HUES64 (cell line): ENCODE measurements at regions not wholly inside any gene's neighbourhood (a gene's known extent, or its start where the extent isn't known, plus 50 kb on each side); places are given as distances from the start of the nearest gene placed in this dataset.

ENCODE experiments used
- H3K27ac ChIP-seq: 2 replicates; pipeline ENCODE4 v1.7.0; 2013; ENCODE audit warnings: low read depth, low read length, inconsistent platforms
- H3K27me3 ChIP-seq: 2 replicates; pipeline ENCODE4 v1.6.1; 2013; ENCODE audit warnings: mild to moderate bottlenecking, low read length; ENCODE audit not compliant: insufficient read depth
- H3K36me3 ChIP-seq: 2 replicates; pipeline ENCODE4 v1.6.1; 2013; ENCODE audit warnings: mild to moderate bottlenecking, low read length; ENCODE audit not compliant: insufficient read depth
- H3K4me1 ChIP-seq: 2 replicates; pipeline ENCODE4 v1.6.1; 2013; ENCODE audit warnings: mild to moderate bottlenecking, low read length, moderate library complexity; ENCODE audit not compliant: insufficient read depth
- H3K4me3 ChIP-seq: 2 replicates; pipeline ENCODE4 v1.5.1; 2013; ENCODE audit warnings: mild to moderate bottlenecking, low read length, moderate library complexity
- H3K9ac ChIP-seq: 2 replicates; pipeline ENCODE4 v1.6.1; 2013; ENCODE audit warnings: mild to moderate bottlenecking, low read depth, low read length
- H3K9me3 ChIP-seq: 2 replicates; pipeline ENCODE4 v1.6.1; 2013; ENCODE audit warnings: low read depth, low read length; ENCODE audit not compliant: insufficient read depth
- WGBS: fragments of 150-250, 120-280 bp; methylation state at CpG from one replicate; pipeline ENCODE4 v1.1.7; 2013; ENCODE audit warnings: missing lambda C conversion rate; 5-methylcytosine and 5-hydroxymethylcytosine counted together

DNA sequence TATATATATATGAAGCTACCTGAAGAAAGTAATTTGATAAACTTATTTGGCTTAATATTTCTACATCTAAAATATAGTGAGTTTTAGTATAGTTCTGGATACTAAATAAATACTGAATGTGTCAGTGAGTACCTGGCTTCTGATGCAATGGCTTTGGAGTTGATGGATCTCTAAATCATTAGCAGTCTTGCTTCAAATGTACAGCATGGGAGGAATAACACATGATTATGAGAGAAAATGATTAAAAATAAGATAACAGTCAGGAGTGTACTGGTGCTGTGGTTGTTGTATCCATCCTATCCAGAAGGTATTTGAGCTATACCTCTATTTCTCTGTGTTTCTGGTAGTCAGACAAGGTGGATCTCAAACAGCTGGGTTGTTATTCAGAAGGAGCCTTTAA, 641.3 kb downstream of the TRAM1L1 start:
- no peaks in the 10 kb centered on the region for H3K4me1 ChIP-seq
- no peak overlapping the region for H3K27ac ChIP-seq
- no peak overlapping the region for H3K9ac ChIP-seq
- H3K36me3 ChIP-seq: no peaks in the 10 kb centered on the region
- no peaks in the 10 kb centered on the region for H3K9me3 ChIP-seq
- H3K4me3 ChIP-seq: no peak overlapping the region
- no peaks in the 10 kb centered on the region for H3K27me3 ChIP-seq

DNA sequence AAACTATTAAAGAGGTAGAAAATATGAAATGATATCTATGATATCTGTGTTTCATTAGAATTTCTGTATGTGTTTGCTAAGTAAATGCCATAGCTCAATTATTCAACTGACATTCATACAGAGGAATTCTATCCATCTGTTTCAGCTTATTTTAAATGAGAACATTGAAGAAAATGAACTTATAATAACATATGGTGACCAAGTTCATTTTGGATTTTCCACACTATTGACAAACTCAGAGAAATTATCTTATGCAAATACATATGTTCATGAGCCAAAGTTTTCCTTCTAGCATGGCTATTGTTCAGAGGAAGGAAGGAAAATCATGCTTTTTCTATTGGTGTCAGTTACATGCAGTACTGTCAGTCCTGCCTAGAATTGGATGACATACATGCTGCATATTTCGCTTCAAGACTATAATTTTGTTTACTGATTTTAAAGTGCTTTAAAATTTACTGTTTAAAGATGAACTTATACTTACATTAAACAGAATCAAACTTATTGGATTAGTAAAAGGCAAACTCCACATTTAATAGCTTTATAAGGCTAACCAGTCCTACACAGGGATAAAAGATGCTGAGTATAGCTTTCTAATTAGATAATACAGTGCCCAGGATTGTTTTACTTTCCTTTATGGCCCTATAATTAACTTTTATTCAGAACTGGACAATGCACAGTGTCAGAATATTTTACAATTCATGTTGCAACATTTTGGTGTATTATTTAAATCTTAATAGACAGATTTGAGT, 646.2 kb downstream of the TRAM1L1 start:
- no peaks in the 10 kb centered on the region for H3K36me3 ChIP-seq
- no peaks in the 10 kb centered on the region for H3K27me3 ChIP-seq
- no CpG with 5 or more reads among the region's 1 CpG for WGBS
- no peak overlapping the region for H3K27ac ChIP-seq
- no peak overlapping the region for H3K4me3 ChIP-seq
- no peaks in the 10 kb centered on the region for H3K4me1 ChIP-seq
- no peak overlapping the region for H3K9ac ChIP-seq
- no peaks in the 10 kb centered on the region for H3K9me3 ChIP-seq

- H3K4me3 ChIP-seq: no peak overlapping the region
- no peaks in the 10 kb centered on the region for H3K9me3 ChIP-seq
- H3K9ac ChIP-seq: no peak overlapping the region
- no peak overlapping the region for H3K27ac ChIP-seq
- no peaks in the 10 kb centered on the region for H3K27me3 ChIP-seq
- no peaks in the 10 kb centered on the region for H3K4me1 ChIP-seq
- 100% methylated on average over 1 of the region's 2 CpGs for WGBS
- H3K36me3 ChIP-seq: no peaks in the 10 kb centered on the region
Observed at GRCh38 chr4:116438417-116438816, 647.0 kb downstream of the TRAM1L1 start.

GRCh38 chr4:116427666-116428065, 657.7 kb downstream of the TRAM1L1 start:
- no peaks in the 10 kb centered on the region for H3K27me3 ChIP-seq
- peaks cover 12% of the 10 kb centered on the region for H3K9me3 ChIP-seq
- WGBS: 91% methylated on average over 1 of the region's 1 CpG
- no peaks in the 10 kb centered on the region for H3K4me1 ChIP-seq
- H3K4me3 ChIP-seq: no peak overlapping the region
- no peak overlapping the region for H3K9ac ChIP-seq
- no peaks in the 10 kb centered on the region for H3K36me3 ChIP-seq
- no peak overlapping the region for H3K27ac ChIP-seq

- no peak overlapping the region for H3K4me3 ChIP-seq
- WGBS: 79% methylated on average over 1 of the region's 2 CpGs
- no peaks in the 10 kb centered on the region for H3K27me3 ChIP-seq
- H3K9me3 ChIP-seq: no peaks in the 10 kb centered on the region
- no peak overlapping the region for H3K9ac ChIP-seq
- no peak overlapping the region for H3K27ac ChIP-seq
- H3K4me1 ChIP-seq: no peaks in the 10 kb centered on the region
- H3K36me3 ChIP-seq: no peaks in the 10 kb centered on the region
Observed at GRCh38 chr4:116413222-116413621, 672.2 kb downstream of the TRAM1L1 start.

GRCh38 chr4:116401293-116401692, 684.1 kb downstream of the TRAM1L1 start:
- Histone ChIP-seq H3K4me1 (peaks cover 10% of the 10 kb centered on the region; the same call in 1 of the 2 replicates), H3K27ac (no peak overlapping the region), H3K27me3 (no peaks in the 10 kb centered on the region), H3K36me3 (no peaks in the 10 kb centered on the region), H3K4me3 (no peak overlapping the region), H3K9me3 (no peaks in the 10 kb centered on the region), H3K9ac (no peak overlapping the region)
- WGBS: 76% methylated on average over 4 of the region's 4 CpGs

DNA sequence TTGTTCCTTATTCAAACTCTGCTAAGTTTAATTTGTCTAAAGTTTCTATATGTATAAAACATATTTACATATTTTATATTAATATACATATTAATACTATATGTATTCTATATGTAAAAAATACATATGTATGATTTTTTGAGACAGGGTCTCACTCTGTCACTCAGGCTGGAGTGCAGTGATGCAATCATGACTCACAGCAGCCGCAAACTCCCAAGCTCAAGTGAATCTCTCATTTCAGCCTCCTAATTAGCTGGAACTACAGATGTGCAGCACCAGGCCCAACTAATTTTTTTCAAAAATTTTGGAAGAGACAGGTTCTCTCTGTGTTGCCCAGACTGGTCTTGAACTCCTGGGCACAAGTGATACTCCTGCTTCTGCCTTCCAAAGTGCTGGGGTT, 684.9 kb downstream of the TRAM1L1 start:
- no peaks in the 10 kb centered on the region for H3K9me3 ChIP-seq
- 94% methylated on average over 1 of the region's 1 CpG for WGBS

DNA sequence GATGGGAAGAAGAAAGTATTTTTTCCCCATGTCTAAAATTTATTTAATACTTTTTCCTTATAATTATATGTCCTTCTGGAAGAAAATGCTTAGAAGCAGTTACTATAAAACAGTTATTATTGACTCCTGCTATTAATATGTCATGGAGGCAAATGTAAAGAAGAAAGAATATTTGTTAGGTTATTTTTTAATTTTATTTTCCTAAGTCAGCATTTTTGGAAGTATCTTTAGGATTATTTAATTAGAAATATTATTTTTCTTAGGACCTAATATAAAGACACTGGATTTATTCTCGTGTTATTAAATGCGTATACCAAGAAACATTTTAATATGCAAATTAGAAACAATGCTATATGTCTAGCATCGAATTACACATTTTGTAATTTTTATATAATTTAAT, 687.7 kb downstream of the TRAM1L1 start:
- WGBS: no CpG with 5 or more reads among the region's 3 CpGs

More for the DNA sequence above, 684.9 kb downstream of the TRAM1L1 start:
- H3K9ac ChIP-seq: no peak overlapping the region
- H3K27ac ChIP-seq: no peak overlapping the region
- no peaks in the 10 kb centered on the region for H3K36me3 ChIP-seq
- H3K4me3 ChIP-seq: no peak overlapping the region
- no peaks in the 10 kb centered on the region for H3K27me3 ChIP-seq
- H3K4me1 ChIP-seq: peaks cover 10% of the 10 kb centered on the region; the same call in 1 of the 2 replicates

GRCh38 chr4:116397291-116397690, 688.1 kb downstream of the TRAM1L1 start:
- no peak overlapping the region for H3K9ac ChIP-seq
- no peak overlapping the region for H3K27ac ChIP-seq
- no peaks in the 10 kb centered on the region for H3K27me3 ChIP-seq
- H3K9me3 ChIP-seq: no peaks in the 10 kb centered on the region
- no peak overlapping the region for H3K4me3 ChIP-seq
- no peaks in the 10 kb centered on the region for H3K36me3 ChIP-seq
- H3K4me1 ChIP-seq: peaks cover 10% of the 10 kb centered on the region; the same call in 1 of the 2 replicates

More for the DNA sequence above, 687.7 kb downstream of the TRAM1L1 start:
- H3K4me1 ChIP-seq: peaks cover 10% of the 10 kb centered on the region; the same call in 1 of the 2 replicates
- no peaks in the 10 kb centered on the region for H3K9me3 ChIP-seq
- no peaks in the 10 kb centered on the region for H3K36me3 ChIP-seq
- no peaks in the 10 kb centered on the region for H3K27me3 ChIP-seq
- H3K4me3 ChIP-seq: no peak overlapping the region
- no peak overlapping the region for H3K27ac ChIP-seq
- no peak overlapping the region for H3K9ac ChIP-seq

DNA sequence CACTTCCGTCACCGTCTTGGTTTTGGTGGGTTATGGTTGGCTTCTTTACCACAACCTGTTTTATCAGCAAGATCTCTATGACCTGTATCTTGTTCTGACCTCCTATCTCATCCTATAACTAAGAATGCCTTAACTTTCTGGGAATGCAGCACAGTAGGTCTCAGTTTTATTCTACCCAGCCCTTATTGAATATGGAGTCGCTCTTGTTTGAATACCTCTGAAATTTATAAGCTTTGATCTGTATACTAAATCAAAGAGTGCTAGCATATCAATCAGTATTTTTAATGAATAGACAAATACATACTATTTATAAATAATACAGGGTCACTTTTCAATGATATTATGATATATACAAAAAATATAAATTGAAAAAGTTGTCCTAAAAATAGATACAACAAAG, 690.0 kb downstream of the TRAM1L1 start:
- Histone ChIP-seq H3K27ac (no peak overlapping the region), H3K4me3 (no peak overlapping the region), H3K36me3 (no peaks in the 10 kb centered on the region), H3K4me1 (peaks cover 10% of the 10 kb centered on the region; the same call in 1 of the 2 replicates), H3K27me3 (no peaks in the 10 kb centered on the region), H3K9ac (no peak overlapping the region), H3K9me3 (no peaks in the 10 kb centered on the region)
- WGBS: 100% methylated on average over 2 of the region's 3 CpGs

DNA sequence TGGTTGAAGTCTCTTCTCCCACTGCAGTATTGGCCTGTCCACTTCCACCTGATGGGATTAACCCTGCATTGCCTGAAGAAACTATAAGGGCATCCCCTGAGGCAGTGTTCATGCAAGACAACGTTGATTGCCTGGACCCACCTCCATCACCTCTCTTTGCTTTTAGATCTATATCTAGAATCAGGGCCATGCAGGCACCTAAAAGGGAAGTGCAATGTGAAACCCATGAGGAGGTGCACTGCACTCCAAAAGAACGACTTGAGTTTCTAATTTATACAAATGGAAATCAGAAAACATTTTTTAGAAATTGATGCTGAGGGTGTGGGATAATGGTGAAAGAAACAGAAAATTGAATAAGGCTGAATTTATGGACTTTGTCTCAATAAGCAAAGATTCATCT, 694.4 kb downstream of the TRAM1L1 start:
- Histone ChIP-seq H3K4me1 (no peaks in the 10 kb centered on the region), H3K27ac (no peak overlapping the region), H3K9me3 (no peaks in the 10 kb centered on the region), H3K36me3 (no peaks in the 10 kb centered on the region), H3K9ac (no peak overlapping the region), H3K4me3 (no peak overlapping the region), H3K27me3 (no peaks in the 10 kb centered on the region)
- 91% methylated on average over 2 of the region's 2 CpGs for WGBS

DNA sequence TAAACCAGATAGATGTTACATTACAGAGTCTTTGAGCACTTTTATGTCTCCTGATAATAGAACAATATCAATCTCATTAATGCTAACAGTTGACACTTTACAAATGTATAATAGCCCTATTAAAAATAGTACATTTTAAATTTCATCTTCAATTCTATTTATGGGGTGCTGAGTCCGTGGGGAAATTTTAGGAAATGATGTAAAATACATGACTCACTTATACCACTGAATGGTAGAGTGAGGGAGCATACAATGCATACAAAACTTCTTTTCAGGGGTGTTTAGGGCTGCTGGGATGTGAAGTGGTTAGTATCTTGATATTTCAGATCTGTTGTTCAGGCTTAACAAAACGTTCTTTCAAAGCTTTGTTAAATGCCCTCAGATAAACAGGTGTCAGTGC, 696.2 kb downstream of the TRAM1L1 start:
- Histone ChIP-seq H3K27ac (no peak overlapping the region), H3K9ac (no peak overlapping the region), H3K27me3 (no peaks in the 10 kb centered on the region), H3K36me3 (no peaks in the 10 kb centered on the region), H3K9me3 (no peaks in the 10 kb centered on the region), H3K4me1 (no peaks in the 10 kb centered on the region), H3K4me3 (no peak overlapping the region)
- 84% methylated on average over 2 of the region's 2 CpGs for WGBS
